ENCODE measurements at regions not wholly inside any gene's neighbourhood (a gene's known extent, or its start where the extent isn't known, plus 50 kb on each side); places are given as distances from the start of the nearest gene placed in this dataset.
"Not testable (repeated sequence)": the region's sequence is repeated elsewhere in the genome, so short reads cannot be mapped to it uniquely, and the experiment has no call there.

- no peak for FAIRE-seq
Measured at GRCh38 chr9:20237686-20238085, 384.6 kb downstream of the MLLT3 start.

GRCh38 chr9:20236676-20237075 lies 385.6 kb downstream of the MLLT3 start:
- no peak for FAIRE-seq

GRCh38 chr9:20235206-20235605 lies 387.1 kb downstream of the MLLT3 start:
- not testable (repeated sequence) for FAIRE-seq

GRCh38 chr9:20228096-20228495 lies 394.2 kb downstream of the MLLT3 start:
- FAIRE-seq = no peak

GRCh38 chr9:20227166-20227874 lies 395.0 kb downstream of the MLLT3 start:
- no peak for FAIRE-seq

GRCh38 chr9:20226345-20226744 lies 396.0 kb downstream of the MLLT3 start:
- FAIRE-seq = no peak

- no peak for FAIRE-seq
Measured at GRCh38 chr9:20225826-20226225, 396.5 kb downstream of the MLLT3 start.

- FAIRE-seq = no peak
Measured at GRCh38 chr9:20224756-20225155, 397.5 kb downstream of the MLLT3 start.

- no peak for FAIRE-seq
Measured at GRCh38 chr9:20220286-20220685, 402.0 kb downstream of the MLLT3 start.

GRCh38 chr9:20219437-20219836 lies 402.9 kb downstream of the MLLT3 start:
- no peak for FAIRE-seq

- FAIRE-seq = no peak
Measured at GRCh38 chr9:20217596-20217995, 404.7 kb downstream of the MLLT3 start.

GRCh38 chr9:20216438-20216837 lies 405.9 kb downstream of the MLLT3 start:
- no peak for FAIRE-seq

- FAIRE-seq = no peak
Measured at GRCh38 chr9:20215552-20215951, 406.7 kb downstream of the MLLT3 start.

GRCh38 chr9:20212806-20213205 lies 409.5 kb downstream of the MLLT3 start:
- FAIRE-seq = no peak

- FAIRE-seq = no peak
Measured at GRCh38 chr9:20209391-20210340, 412.6 kb downstream of the MLLT3 start.

- no peak for FAIRE-seq
Measured at GRCh38 chr9:20208961-20209371, 413.3 kb downstream of the MLLT3 start.

- FAIRE-seq = no peak
Measured at GRCh38 chr9:20208226-20208625, 414.1 kb downstream of the MLLT3 start.

GRCh38 chr9:20207176-20207575 lies 415.1 kb downstream of the MLLT3 start:
- FAIRE-seq = no peak

GRCh38 chr9:20205821-20206220 lies 416.5 kb downstream of the MLLT3 start:
- no peak for FAIRE-seq

GRCh38 chr9:20200991-20201431 lies 412.2 kb upstream of the SLC24A2 start:
- FAIRE-seq = no peak

- FAIRE-seq = no peak
Measured at GRCh38 chr9:20200581-20200980, 411.7 kb upstream of the SLC24A2 start.

- FAIRE-seq = no peak
Measured at GRCh38 chr9:20199111-20199510, 410.3 kb upstream of the SLC24A2 start.

GRCh38 chr9:20197976-20198685 lies 409.3 kb upstream of the SLC24A2 start:
- FAIRE-seq = no peak

All from endometrium (tissue), 2 donors.